ENCODE measurements at regions not wholly inside any gene's neighbourhood (a gene's known extent, or its start where the extent isn't known, plus 50 kb on each side); places are given as distances from the start of the nearest gene placed in this dataset.

- TF ChIP-seq CTCF (IDR thresholded peaks at IDR 0.05) (no peak), EP300 (IDR thresholded peaks at IDR 0.05) (no peak), POLR2A (IDR thresholded peaks at IDR 0.05) (no peak)
Observed at GRCh38 chr4:138602664-138603063, 360.5 kb upstream of the SLC7A11 start.
